ENCODE measurements at regions not wholly inside any gene's neighbourhood (a gene's known extent, or its start where the extent isn't known, plus 50 kb on each side); places are given as distances from the start of the nearest gene placed in this dataset.

DNA sequence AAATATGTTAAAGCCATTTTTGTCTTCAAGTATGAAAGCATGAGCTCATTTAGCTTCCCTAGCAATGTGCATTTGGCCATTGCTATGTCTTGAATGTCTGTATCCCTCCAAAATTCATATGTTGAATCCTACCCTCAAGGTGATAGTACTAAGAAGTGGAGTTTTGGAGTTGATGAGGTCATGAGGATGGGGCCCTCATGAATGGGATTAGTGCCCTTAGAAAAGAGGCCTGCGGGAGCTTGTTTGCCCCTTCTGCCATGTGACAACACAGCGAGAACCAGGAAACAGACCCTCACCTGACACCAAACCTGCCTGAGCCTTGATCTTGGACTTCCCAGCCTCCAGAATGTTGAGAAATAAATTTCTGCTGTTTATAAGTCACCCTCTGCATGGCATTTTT, 61.3 kb upstream of the UCN3 start:
- ATAC-seq (ENCODE audit: low read depth) = no peak

More for the DNA sequence above, 61.3 kb upstream of the UCN3 start:
- no peaks in the 10 kb centered on the region; the same call in 1 of the 2 replicates for H3K9me1 ChIP-seq (ENCODE audit: insufficient read depth, low read length)
- ChIA-PET CTCF (no interaction called here), POLR2A (ENCODE audit: unreplicated experiment) (no interaction called here)
- H3K9me3 ChIP-seq (ENCODE audit: control insufficient read depth, insufficient read depth, low read length) = no peaks in the 10 kb centered on the region
- no peak overlapping the region for H3K27ac ChIP-seq (ENCODE audit: insufficient read depth, low read length)
- H3K4me1 ChIP-seq (ENCODE audit: control insufficient read depth, insufficient read depth, low read length) = no peaks in the 10 kb centered on the region
- dilution Hi-C loops (cut with HindIII; ENCODE audit: low sequenced_read_pairs, unreplicated experiment) (no loop called here), intact Hi-C loops (cut with micrococcal nuclease) (no loop called here), in situ Hi-C loops (cut with MboI; ENCODE audit: low sequenced_read_pairs) (no loop called here)
- H3K36me3 ChIP-seq (ENCODE audit: control insufficient read depth, insufficient read depth, low read length) = no peaks in the 10 kb centered on the region
- no peak overlapping the region for H3K4ac ChIP-seq (ENCODE audit: low read depth, low read length)
- H3K79me1 ChIP-seq (ENCODE audit: low read depth in 1 of 2, low read length in 2 of 2) = no peaks in the 10 kb centered on the region
- no peak overlapping the region for H2BK5ac ChIP-seq (ENCODE audit: low read depth, low read length, poor library complexity, severe bottlenecking)
- no peak overlapping the region for H4K5ac ChIP-seq (ENCODE audit: low read depth, low read length)
- no peaks in the 10 kb centered on the region; the same call in 1 of the 2 replicates for H3K27me3 ChIP-seq (ENCODE audit: control insufficient read depth, insufficient read depth, low read length)
- H2BK120ac ChIP-seq (ENCODE audit: low read depth, low read length) = no peak overlapping the region
- no peak overlapping the region for H2AFZ ChIP-seq (replicated peaks; ENCODE audit: low read length, poor library complexity)
- no peak overlapping the region for H2BK20ac ChIP-seq (ENCODE audit: low read depth, low read length)
- H4K91ac ChIP-seq (ENCODE audit: insufficient read depth, low read depth, low read length) = no peak overlapping the region
- no peak overlapping the region for H3K23ac ChIP-seq (ENCODE audit: low read depth, low read length)
- no peak overlapping the region for H3K56ac ChIP-seq (ENCODE audit: extremely low read depth, insufficient read depth, low read length)
- no peak overlapping the region for H3K18ac ChIP-seq (ENCODE audit: low read depth, low read length)
- no peak overlapping the region for H3K9ac ChIP-seq (ENCODE audit: low read depth, low read length)
- H3K14ac ChIP-seq (replicated peaks; ENCODE audit: low read depth, low read length) = no peak overlapping the region
- no peak overlapping the region for H3K4me2 ChIP-seq (ENCODE audit: low read depth, low read length)
- H2AK5ac ChIP-seq (ENCODE audit: low read depth, low read length) = no peak overlapping the region
- H4K8ac ChIP-seq (ENCODE audit: low read depth in 2 of 2, low read length in 2 of 2) = no peak overlapping the region
- no peak overlapping the region for H3K4me3 ChIP-seq (ENCODE audit: insufficient read depth, low read depth, low read length)
- no peak overlapping the region for H2BK15ac ChIP-seq (ENCODE audit: low read depth, low read length)
- DNase-seq = no peak
- TF ChIP-seq, protein P1, sequence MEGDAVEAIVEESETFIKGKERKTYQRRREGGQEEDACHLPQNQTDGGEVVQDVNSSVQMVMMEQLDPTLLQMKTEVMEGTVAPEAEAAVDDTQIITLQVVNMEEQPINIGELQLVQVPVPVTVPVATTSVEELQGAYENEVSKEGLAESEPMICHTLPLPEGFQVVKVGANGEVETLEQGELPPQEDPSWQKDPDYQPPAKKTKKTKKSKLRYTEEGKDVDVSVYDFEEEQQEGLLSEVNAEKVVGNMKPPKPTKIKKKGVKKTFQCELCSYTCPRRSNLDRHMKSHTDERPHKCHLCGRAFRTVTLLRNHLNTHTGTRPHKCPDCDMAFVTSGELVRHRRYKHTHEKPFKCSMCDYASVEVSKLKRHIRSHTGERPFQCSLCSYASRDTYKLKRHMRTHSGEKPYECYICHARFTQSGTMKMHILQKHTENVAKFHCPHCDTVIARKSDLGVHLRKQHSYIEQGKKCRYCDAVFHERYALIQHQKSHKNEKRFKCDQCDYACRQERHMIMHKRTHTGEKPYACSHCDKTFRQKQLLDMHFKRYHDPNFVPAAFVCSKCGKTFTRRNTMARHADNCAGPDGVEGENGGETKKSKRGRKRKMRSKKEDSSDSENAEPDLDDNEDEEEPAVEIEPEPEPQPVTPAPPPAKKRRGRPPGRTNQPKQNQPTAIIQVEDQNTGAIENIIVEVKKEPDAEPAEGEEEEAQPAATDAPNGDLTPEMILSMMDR (conservative IDR thresholded peaks at IDR 0.05; ENCODE audit: low read depth, low read length) = no peak
- no peak for TF ChIP-seq MAFK (IDR thresholded peaks at IDR 0.05; ENCODE audit: low read depth, low read length)
- TF ChIP-seq NFE2L2 (IDR thresholded peaks at IDR 0.05; ENCODE audit: low read depth, low read length) = no peak
- TF ChIP-seq MXI1 (IDR thresholded peaks at IDR 0.05; ENCODE audit: borderline replicate concordance, low read depth, low read length) = no peak
- TF ChIP-seq FOS (IDR thresholded peaks at IDR 0.05; ENCODE audit: low read depth, low read length) = no peak
- no peak for TF ChIP-seq CEBPB (IDR thresholded peaks at IDR 0.05; ENCODE audit: low read depth, low read length)
- no peak for TF ChIP-seq RAD21 (IDR thresholded peaks at IDR 0.05; ENCODE audit: low read length)
- TF ChIP-seq MAZ (IDR thresholded peaks at IDR 0.05; ENCODE audit: borderline replicate concordance, low read depth, low read length) = no peak
- TF ChIP-seq SMC3 (IDR thresholded peaks at IDR 0.05; ENCODE audit: low read depth, low read length) = no peak
- no TSS peak for BruUV-seq (replicated peaks)
- H2AK9ac ChIP-seq (replicated peaks; ENCODE audit: low read depth, low read length, poor library complexity) = no peak overlapping the region
- no CpG with 5 or more reads among the region's 2 CpGs for WGBS, 2 experiments (ENCODE audit: extremely low coverage in 2 of 2, insufficient read length in 1 of 2)
- no peaks in the 10 kb centered on the region for H4K20me1 ChIP-seq (ENCODE audit: insufficient read depth, low read length)
